A549 (cell line): ENCODE measurements at regions not wholly inside any gene's neighbourhood (a gene's known extent, or its start where the extent isn't known, plus 50 kb on each side); places are given as distances from the start of the nearest gene placed in this dataset.

Experiments
- CEBPB ChIP-seq, 2 experiments: fragments of >200 bp in 1 of 2; sonication (Bioruptor Twin) in 1 of 2; formaldehyde crosslinking in 1 of 2; IDR thresholded peaks; 2 replicates each; pipeline ENCODE4 v1.6.1; 2012 to 2016
- CTCF ChIP-seq: fragments of >200 bp; sonication (Bioruptor Twin); formaldehyde crosslinking; IDR thresholded peaks from 3 replicates; pipeline ENCODE4 v1.5.1; 2016
- EP300 ChIP-seq, 2 experiments: fragments of >200 bp; sonication (Bioruptor Twin); formaldehyde crosslinking; IDR thresholded peaks; 2 replicates in 1 of 2; 3 replicates in 1 of 2; pipeline ENCODE4 v1.6.1; 2016 to 2017
- ESRRA ChIP-seq: fragments of 150-350 bp; IDR thresholded peaks from 2 replicates; pipeline ENCODE4 v1.6.1; 2014; ENCODE audit warnings: mild to moderate bottlenecking, low read length, borderline replicate concordance
- FOSL2 ChIP-seq, 2 experiments: fragments of 450-650 bp in 1 of 2; fragments of >200 bp in 1 of 2; sonication (Bioruptor Twin) in 1 of 2; formaldehyde crosslinking; IDR thresholded peaks; 2 replicates each; pipeline versions ENCODE4 v1.5.0 to v1.6.1; 2016 to 2020; ENCODE audit warnings: mild to moderate bottlenecking in 1 of 2, moderate library complexity in 1 of 2
- GATA3 ChIP-seq: IDR thresholded peaks from 2 replicates; pipeline ENCODE4 v1.6.1; 2012; ENCODE audit warnings: borderline replicate concordance
- JUN ChIP-seq, 2 experiments: fragments of >200 bp; sonication (Bioruptor Twin); formaldehyde crosslinking; IDR thresholded peaks; 2 replicates in 1 of 2; 3 replicates in 1 of 2; pipeline ENCODE4 v1.6.1; 2016 to 2017
- KDM1A ChIP-seq: fragments of 200-600 bp; sonication (generic); IDR thresholded peaks from 2 replicates; pipeline ENCODE4 v1.6.1; 2016; ENCODE audit warnings: low read depth, mild to moderate bottlenecking
- POLR2A ChIP-seq: IDR thresholded peaks from 2 replicates; pipeline ENCODE4 v1.6.1; 2012; ENCODE audit warnings: mild to moderate bottlenecking, low read length

- TF ChIP-seq ESRRA (no peak), FOSL2 (IDR thresholded peaks at IDR 0.05) (no peak), FOSL2 (CRISPR knock-in tag; IDR thresholded peaks at IDR 0.05) (no peak), CTCF (no peak), KDM1A (no peak), GATA3 (no peak), CEBPB (IDR thresholded peaks at IDR 0.05) (no peak), POLR2A (no peak), EP300 (IDR thresholded peaks at IDR 0.05) (no peak), JUN (IDR thresholded peaks at IDR 0.05) (no peak)
Measured at GRCh38 chr11:13140873-13141655, 131.9 kb downstream of the RASSF10 start.
